ENCODE measurements at regions not wholly inside any gene's neighbourhood (a gene's known extent, or its start where the extent isn't known, plus 50 kb on each side); places are given as distances from the start of the nearest gene placed in this dataset.

- no TSS peak for BruUV-seq (replicated peaks)
- TF ChIP-seq CTCF (conservative IDR thresholded peaks at IDR 0.05; ENCODE audit: low read depth, low read length) (peak; percentile 41; the same call in 1 of the 2 replicates), EZH2phosphoT487 (IDR thresholded peaks at IDR 0.05; ENCODE audit: borderline replicate concordance, low read length) (no peak), EZH2 (IDR thresholded peaks at IDR 0.05; ENCODE audit: low read length, unreplicated experiment) (no peak)
- Histone ChIP-seq H3K27ac (ENCODE audit: low read length) (no peak overlapping the region), H3K36me3 (ENCODE audit: low read depth, low read length) (no peaks in the 10 kb centered on the region), H3K4me2 (ENCODE audit: low read length) (no peak overlapping the region), H3K9me3 (ENCODE audit: low read length) (no peaks in the 10 kb centered on the region), H4K20me1 (ENCODE audit: low read length) (no peaks in the 10 kb centered on the region), H3K9me2 (replicated peaks; ENCODE audit: low read length) (no peaks in the 10 kb centered on the region), H2AFZ (ENCODE audit: low read length) (no peak overlapping the region), H3K9ac (ENCODE audit: low read length) (no peak overlapping the region), H3K4me1 (ENCODE audit: insufficient read depth, low read length) (no peaks in the 10 kb centered on the region; the same call in 1 of the 2 replicates), H3K79me2 (ENCODE audit: low read length) (no peaks in the 10 kb centered on the region), H3F3A (ENCODE audit: low read length, unreplicated experiment) (no peaks in the 10 kb centered on the region), H3K27me3 (ENCODE audit: low read length) (no peaks in the 10 kb centered on the region), H3K4me3 (ENCODE audit: low read length) (no peak overlapping the region)
- CTCF ChIA-PET: interaction anchor here (0.6 to 1.0 kb wide), 3 partner anchors 19 to 125 kb away, joined by 3 read pairs; no protein-coding TSS in a partner anchor
- intact Hi-C loops (cut with micrococcal nuclease): loop anchor here (5.0 kb wide), 1 partner anchor 182 kb away; the partner anchor contains the start of gene VEGFA
- peak; percentile 51 for ATAC-seq
- POLR2A ChIA-PET (ENCODE audit: unreplicated experiment): no interaction called here
- DNase-seq: no peak
Measured at GRCh38 chr6:43953794-43954310, 173.4 kb downstream of the MRPL14 start.

GRCh38 chr6:43953256-43953655 lies 174.0 kb downstream of the MRPL14 start:
- H2AFZ ChIP-seq (ENCODE audit: low read length): no peak overlapping the region
- H3K4me3 ChIP-seq (ENCODE audit: low read length): no peak overlapping the region
- no peaks in the 10 kb centered on the region for H3K79me2 ChIP-seq (ENCODE audit: low read length)
- no peak overlapping the region for H3K9ac ChIP-seq (ENCODE audit: low read length)
- no peak for ATAC-seq
- TF ChIP-seq EZH2phosphoT487 (IDR thresholded peaks at IDR 0.05; ENCODE audit: borderline replicate concordance, low read length) (no peak), CTCF (conservative IDR thresholded peaks at IDR 0.05; ENCODE audit: low read depth, low read length) (no peak), EZH2 (IDR thresholded peaks at IDR 0.05; ENCODE audit: low read length, unreplicated experiment) (no peak)
- no TSS peak for BruUV-seq (replicated peaks)
- H3K27me3 ChIP-seq (ENCODE audit: low read length): no peaks in the 10 kb centered on the region
- no peaks in the 10 kb centered on the region for H3K9me3 ChIP-seq (ENCODE audit: low read length)
- POLR2A ChIA-PET (ENCODE audit: unreplicated experiment): no interaction called here
- no peak for DNase-seq
- CTCF ChIA-PET: interaction anchor here (1.0 kb wide), 1 partner anchor 19 kb away, joined by 3 read pairs; no protein-coding TSS in a partner anchor
- H4K20me1 ChIP-seq (ENCODE audit: low read length): no peaks in the 10 kb centered on the region
- intact Hi-C loops (cut with micrococcal nuclease): loop anchor here (5.0 kb wide), 1 partner anchor 181 kb away; the partner anchor contains the start of gene VEGFA
- H3F3A ChIP-seq (ENCODE audit: low read length, unreplicated experiment): no peaks in the 10 kb centered on the region
- H3K36me3 ChIP-seq (ENCODE audit: low read depth, low read length): no peaks in the 10 kb centered on the region
- no peak overlapping the region for H3K27ac ChIP-seq (ENCODE audit: low read length)
- H3K9me2 ChIP-seq (replicated peaks; ENCODE audit: low read length): no peaks in the 10 kb centered on the region
- no peaks in the 10 kb centered on the region; the same call in 1 of the 2 replicates for H3K4me1 ChIP-seq (ENCODE audit: insufficient read depth, low read length)
- H3K4me2 ChIP-seq (ENCODE audit: low read length): no peak overlapping the region

GRCh38 chr6:43952746-43953145 lies 174.5 kb downstream of the MRPL14 start:
- CTCF ChIA-PET: no interaction called here
- Histone ChIP-seq H3K27me3 (ENCODE audit: low read length) (no peaks in the 10 kb centered on the region), H3K9ac (ENCODE audit: low read length) (no peak overlapping the region), H2AFZ (ENCODE audit: low read length) (no peak overlapping the region), H4K20me1 (ENCODE audit: low read length) (no peaks in the 10 kb centered on the region), H3K36me3 (ENCODE audit: low read depth, low read length) (no peaks in the 10 kb centered on the region), H3K4me1 (ENCODE audit: insufficient read depth, low read length) (no peaks in the 10 kb centered on the region; the same call in 1 of the 2 replicates), H3K4me3 (ENCODE audit: low read length) (no peak overlapping the region), H3K9me2 (replicated peaks; ENCODE audit: low read length) (no peaks in the 10 kb centered on the region), H3K4me2 (ENCODE audit: low read length) (no peak overlapping the region), H3K9me3 (ENCODE audit: low read length) (no peaks in the 10 kb centered on the region), H3F3A (ENCODE audit: low read length, unreplicated experiment) (no peaks in the 10 kb centered on the region), H3K79me2 (ENCODE audit: low read length) (no peaks in the 10 kb centered on the region), H3K27ac (ENCODE audit: low read length) (no peak overlapping the region)
- BruUV-seq (replicated peaks): no TSS peak
- intact Hi-C loops (cut with micrococcal nuclease): loop anchor here (1.0 to 5.0 kb wide), 2 partner anchors 127 to 180 kb away; partner anchors contain the start of gene VEGFA
- DNase-seq (no peak), ATAC-seq (no peak)
- POLR2A ChIA-PET (ENCODE audit: unreplicated experiment): no interaction called here
- TF ChIP-seq EZH2phosphoT487 (IDR thresholded peaks at IDR 0.05; ENCODE audit: borderline replicate concordance, low read length): no peak
- TF ChIP-seq CTCF (conservative IDR thresholded peaks at IDR 0.05; ENCODE audit: low read depth, low read length): no peak; the same call in 1 of the 2 replicates
- TF ChIP-seq EZH2 (IDR thresholded peaks at IDR 0.05; ENCODE audit: low read length, unreplicated experiment): no peak
